K562 (cell line): ENCODE measurements at regions not wholly inside any gene's neighbourhood (a gene's known extent, or its start where the extent isn't known, plus 50 kb on each side); places are given as distances from the start of the nearest gene placed in this dataset.

Source experiments
- ATAC-seq: fragments of 200-7000 bp; cut with Tn5 transposase; 3 replicates; pipeline ENCODE4 v1.9.1; 2020; ENCODE audit warnings: moderate library complexity
- BruUV-seq: library from RNA; stranded (reverse); fragments of 400-500 nt; replicated peaks from 2 replicates; lab custom pipeline; 2021; lab: Mats Ljungman, UMichigan
- CTCF ChIA-PET: fragments of 300-600 bp; formaldehyde crosslinking; extraction: SDS; loops from one replicate; lab custom pipeline; 2021; ENCODE audit warnings: low intra/inter-chr PET ratio; lab: Yijun Ruan, JAX
- POLR2A ChIA-PET: fragments of 300-600, 350-650 bp; sonication (Branson Sonifier 250); formaldehyde crosslinking; extraction: SDS; loops from one replicate; lab custom pipeline; 2021; ENCODE audit warnings: antibody characterized with exemption, inconsistent platforms; lab: Yijun Ruan, JAX
- DNase-seq, 4 experiments: peaks; one replicate each; pipeline versions ENCODE4 v3.0.0 to v3.0.0-alpha.2; 2011 to 2018; ENCODE audit warnings: low spot score in 3 of 4, mixed read lengths in 3 of 4; ENCODE audit errors: extremely low read depth in 1 of 4
- FAIRE-seq: peaks from 2 replicates; lab custom pipeline; 2011; peaks lifted over from hg19 to GRCh38; lab: Jason Lieb, UNC
- H2AFZ ChIP-seq: 2 replicates; pipeline ENCODE4 v1.6.0; 2011; ENCODE audit warnings: low read depth, low read length, control low read depth, inconsistent platforms
- H3K27ac ChIP-seq: fragments of 200-600 bp; 3 replicates; pipeline ENCODE4 v1.8.0; 2011; ENCODE audit warnings: low read depth, mild to moderate bottlenecking, control low read depth, inconsistent platforms, low read length, moderate library complexity, mixed read lengths; ENCODE audit errors: extremely low read depth
- H3K27me3 ChIP-seq, 2 experiments: fragments of 300-600 bp in 1 of 2; 2 replicates in 1 of 2; 3 replicates in 1 of 2; pipeline versions ENCODE4 v1.6.0 to v1.8.0; 2011; ENCODE audit warnings: inconsistent platforms in 2 of 2, low read length in 2 of 2, mild to moderate bottlenecking in 1 of 2, mixed read lengths in 1 of 2, moderate library complexity in 1 of 2; ENCODE audit not compliant: control insufficient read depth in 2 of 2, insufficient read depth in 2 of 2
- H3K36me3 ChIP-seq: fragments of 300-600 bp; 3 replicates; pipeline ENCODE4 v1.8.0; 2011; ENCODE audit warnings: mild to moderate bottlenecking, low read length, inconsistent platforms; ENCODE audit not compliant: control insufficient read depth, insufficient read depth
- H3K4me1 ChIP-seq, 2 experiments: fragments of 200-600 bp in 1 of 2; replicated peaks in 1 of 2; 2 replicates in 1 of 2; 3 replicates in 1 of 2; pipeline versions ENCODE4 v1.5.1 to v1.8.0; 2011; ENCODE audit warnings: inconsistent platforms in 2 of 2, low read length in 2 of 2, mild to moderate bottlenecking in 1 of 2, mixed read lengths in 1 of 2, moderate library complexity in 1 of 2; ENCODE audit not compliant: control insufficient read depth in 2 of 2, insufficient read depth in 2 of 2
- H3K4me2 ChIP-seq: 2 replicates; pipeline ENCODE4 v1.6.1; 2011; ENCODE audit warnings: low read length, control low read depth, inconsistent platforms, mixed read lengths; ENCODE audit not compliant: insufficient read depth
- H3K4me3 ChIP-seq: fragments of 200-600 bp; sonication (generic), shearing (Covaris generic); 2 replicates; pipeline ENCODE4 v1.5.1; 2016; ENCODE audit warnings: control low read depth, inconsistent platforms
- H3K79me2 ChIP-seq: fragments of 200-600 bp; 3 replicates; pipeline ENCODE4 v1.8.0; 2011; ENCODE audit warnings: low read length, inconsistent platforms; ENCODE audit not compliant: control insufficient read depth, insufficient read depth
- H3K9ac ChIP-seq, 2 experiments: 2 replicates each; pipeline versions ENCODE4 v1.6.0 to v1.6.1; 2011; ENCODE audit warnings: low read depth in 2 of 2, low read length in 2 of 2, control low read depth in 1 of 2, inconsistent platforms in 1 of 2, mild to moderate bottlenecking in 1 of 2, mixed read lengths in 1 of 2; ENCODE audit not compliant: insufficient read depth in 1 of 2
- H3K9me1 ChIP-seq: one replicate; pipeline ENCODE4 v1.6.0; 2011; ENCODE audit warnings: inconsistent platforms, mild to moderate bottlenecking, low read length, moderate library complexity; ENCODE audit not compliant: control insufficient read depth, insufficient read depth
- H3K9me3 ChIP-seq: replicated peaks from 2 replicates; pipeline ENCODE4 v1.5.1; 2011; ENCODE audit warnings: low read depth, low read length, inconsistent platforms; ENCODE audit not compliant: control insufficient read depth, insufficient read depth
- H4K20me1 ChIP-seq: replicated peaks from 2 replicates; pipeline ENCODE4 v1.6.1; 2011; ENCODE audit warnings: low read length, inconsistent platforms, mixed read lengths; ENCODE audit not compliant: control insufficient read depth, insufficient read depth
- CHD7 ChIP-seq: fragments of 200-600 bp; sonication (generic); IDR thresholded peaks from one replicate; pipeline ENCODE4 v1.6.1; 2012; ENCODE audit warnings: mild to moderate bottlenecking, low read depth, low read length, inconsistent platforms
- CTBP1 ChIP-seq: fragments of 450-650 bp; IDR thresholded peaks from 2 replicates; pipeline ENCODE4 v1.6.1; 2016; ENCODE audit warnings: borderline replicate concordance
- GATAD2A ChIP-seq: fragments of 450-650 bp; IDR thresholded peaks from 2 replicates; pipeline ENCODE4 v1.6.1; 2017
- MTA2 ChIP-seq: fragments of 450-650 bp; IDR thresholded peaks from 2 replicates; pipeline ENCODE4 v1.6.1; 2016; ENCODE audit warnings: low read depth
- NONO ChIP-seq, 2 experiments: fragments of 200-400 bp in 1 of 2; fragments of 450-650 bp in 1 of 2; formaldehyde crosslinking in 1 of 2; IDR thresholded peaks; 2 replicates each; pipeline ENCODE4 v1.6.1; 2017; ENCODE audit warnings: low read depth in 2 of 2, mild to moderate bottlenecking in 2 of 2, moderate library complexity in 2 of 2, low read length in 1 of 2
- ZBTB1 ChIP-seq: sonication (generic); formaldehyde crosslinking; IDR thresholded peaks from 2 replicates; pipeline ENCODE4 v1.8.1; 2023; ENCODE audit warnings: missing genetic modification reagents, low read depth, mild to moderate bottlenecking, borderline replicate concordance
- ZNF507 ChIP-seq: conservative IDR thresholded peaks from 2 replicates; pipeline ENCODE4 v1.6.1; 2017; ENCODE audit warnings: missing genetic modification characterization, missing compliant biosample characterization
- ZNF766 ChIP-seq: fragments of 200-800 bp; sonication (Bioruptor generic); conservative IDR thresholded peaks from 2 replicates; pipeline ENCODE4 v1.6.1; 2016; ENCODE audit warnings: missing genetic modification characterization, missing compliant biosample characterization
- WGBS: fragments of 100-300 bp; shearing (Covaris generic); methylation state at CpG from one replicate; pipeline ENCODE4 v1.1.6; 2016; ENCODE audit warnings: low coverage, mixed read lengths; ENCODE audit not compliant: insufficient coverage; ENCODE audit errors: missing lambda C conversion rate; 5-methylcytosine and 5-hydroxymethylcytosine counted together
- in situ Hi-C: fragments of 300-500 bp; cut with MboI; formaldehyde crosslinking; loops from 4 replicates; pipeline ENCODE4 v1.15.0; 2018; ENCODE audit warnings: inconsistent platforms, mixed read lengths
- intact Hi-C: fragments of 100-400 bp; cut with micrococcal nuclease; formaldehyde crosslinking; loops from 2 replicates; pipeline ENCODE4 v1.14.2; 2022

- Histone ChIP-seq H3K79me2 (no peaks in the 10 kb centered on the region), H3K36me3 (no peaks in the 10 kb centered on the region), H3K9me1 (no peaks in the 10 kb centered on the region), H3K27ac (no peak overlapping the region), H3K4me1 (no peaks in the 10 kb centered on the region), H3K9ac (no peak overlapping the region), H4K20me1 (no peaks in the 10 kb centered on the region), H3K4me2 (no peak overlapping the region), H2AFZ (no peak overlapping the region), H3K4me3 (no peak overlapping the region), H3K9me3 (no peaks in the 10 kb centered on the region), H3K27me3 (no peaks in the 10 kb centered on the region)
- ChIA-PET POLR2A (no interaction called here), CTCF (no interaction called here)
- no TSS peak for BruUV-seq
- DNase-seq (no peak), ATAC-seq (no peak), FAIRE-seq (no peak)
- intact Hi-C loops, result no loop called here
- WGBS, result 0% methylated on average over 3 of the region's 3 CpGs
- in situ Hi-C loops, result no loop called here
- TF ChIP-seq MTA2 (no peak), ZNF507 (tag) (no peak), GATAD2A (no peak), NONO (IDR thresholded peaks at IDR 0.05; ENCODE audit: low read depth in 2 of 2, low read length in 1 of 2) (no peak), CTBP1 (no peak), ZBTB1 (CRISPR knock-in tag) (no peak), ZNF766 (no peak), CHD7 (no peak)
Observed at GRCh38 chrX:145949056-145949455, 131.4 kb downstream of the SLITRK2 start.
